SU-DHL-6 (cell line): ENCODE measurements at regions not wholly inside any gene's neighbourhood (a gene's known extent, or its start where the extent isn't known, plus 50 kb on each side); places are given as distances from the start of the nearest gene placed in this dataset.

ENCODE experiments used
- CTCF ChIP-seq: fragments of 200-600 bp; sonication (generic); IDR thresholded peaks from one replicate; pipeline ENCODE4 v1.5.1; 2017; ENCODE audit warnings: antibody characterized with exemption, mild to moderate bottlenecking, low read length, moderate library complexity; ENCODE audit not compliant: insufficient read depth, poor library complexity, severe bottlenecking
- EZH2phosphoT487 ChIP-seq: fragments of 200-600 bp; sonication (generic), shearing (Covaris generic); conservative IDR thresholded peaks from 2 replicates; pipeline ENCODE4 v1.6.1; 2018; ENCODE audit warnings: mild to moderate bottlenecking, antibody characterized with exemption, low read length, moderate library complexity, mixed read lengths

- TF ChIP-seq CTCF (no peak), EZH2phosphoT487 (no peak)
These were observed 340.7 kb upstream of the HS3ST1 start for GRCh38 chr4:11769434-11769833.
